HFFc6 (cell line): ENCODE measurements at regions not wholly inside any gene's neighbourhood (a gene's known extent, or its start where the extent isn't known, plus 50 kb on each side); places are given as distances from the start of the nearest gene placed in this dataset.

ENCODE experiments used
- DNase-seq: peaks from one replicate; pipeline ENCODE4 v3.0.0-alpha.2; 2018
- H3K27ac Mint-ChIP-seq: 2 replicates; pipeline ENCODE4 v1.8.0; 2020; ENCODE audit warnings: mild to moderate bottlenecking, mixed read lengths
- H3K27me3 Mint-ChIP-seq: 2 replicates; pipeline ENCODE4 v1.8.0; 2021; ENCODE audit warnings: mild to moderate bottlenecking, moderate library complexity, mixed read lengths; ENCODE audit not compliant: insufficient read depth
- H3K36me3 Mint-ChIP-seq: 2 replicates; pipeline ENCODE4 v1.8.0; 2021; ENCODE audit warnings: low read depth, mixed read lengths
- H3K4me1 Mint-ChIP-seq: 2 replicates; pipeline ENCODE4 v1.8.0; 2020; ENCODE audit warnings: low read depth, mixed read lengths
- H3K4me3 Mint-ChIP-seq: 2 replicates; pipeline ENCODE4 v1.8.0; 2020; ENCODE audit warnings: mild to moderate bottlenecking, moderate library complexity, mixed read lengths
- H3K9me3 Mint-ChIP-seq: 2 replicates; pipeline ENCODE4 v1.8.0; 2020; ENCODE audit warnings: mild to moderate bottlenecking, mixed read lengths
- CTCF ChIP-seq: fragments of 200-600 bp; sonication (generic); IDR thresholded peaks from 2 replicates; pipeline ENCODE4 v1.5.0; 2021; ENCODE audit warnings: antibody characterized with exemption, mild to moderate bottlenecking

DNA sequence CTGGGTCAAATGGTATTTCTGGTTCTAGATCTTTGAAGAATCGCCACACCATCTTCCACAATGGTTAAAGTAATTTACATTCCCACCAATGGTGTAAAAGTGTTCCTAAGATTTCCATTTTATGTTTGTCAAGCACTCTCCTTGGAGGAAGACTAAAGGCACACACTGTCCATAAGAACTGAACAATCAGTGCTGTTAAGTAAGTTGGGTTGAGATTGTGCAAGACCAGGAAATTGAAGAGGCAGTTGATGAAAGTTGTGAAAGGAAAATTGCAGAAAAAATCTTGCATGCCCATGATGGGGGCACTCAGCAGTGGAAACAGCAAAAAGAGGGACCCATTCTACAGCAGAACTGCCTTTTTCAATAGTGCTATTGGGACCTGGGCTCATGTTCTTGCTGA, 323.6 kb downstream of the DLEU7 start:
- Mint-ChIP-seq H3K9me3 (no peaks in the 10 kb centered on the region), H3K4me3 (no peak overlapping the region), H3K4me1 (no peaks in the 10 kb centered on the region), H3K36me3 (no peaks in the 10 kb centered on the region), H3K27ac (no peak overlapping the region), H3K27me3 (peaks cover 33% of the 10 kb centered on the region)
- DNase-seq, result no peak
- TF ChIP-seq CTCF, result no peak

- Mint-ChIP-seq H3K36me3 (no peaks in the 10 kb centered on the region), H3K27ac (no peak overlapping the region), H3K4me1 (no peaks in the 10 kb centered on the region), H3K27me3 (peaks cover 43% of the 10 kb centered on the region), H3K4me3 (no peak overlapping the region), H3K9me3 (no peaks in the 10 kb centered on the region)
- TF ChIP-seq CTCF, result no peak
- no peak for DNase-seq
Measured at GRCh38 chr13:50521006-50521830, 322.3 kb downstream of the DLEU7 start.

- H3K36me3 Mint-ChIP-seq, result no peaks in the 10 kb centered on the region
- H3K27ac Mint-ChIP-seq, result no peak overlapping the region
- no peak for TF ChIP-seq CTCF
- no peaks in the 10 kb centered on the region for H3K4me1 Mint-ChIP-seq
- H3K9me3 Mint-ChIP-seq, result no peaks in the 10 kb centered on the region
- no peak overlapping the region for H3K4me3 Mint-ChIP-seq
- peaks cover 40% of the 10 kb centered on the region for H3K27me3 Mint-ChIP-seq
- DNase-seq, result no peak
Measured at GRCh38 chr13:50521831-50522149, 321.7 kb downstream of the DLEU7 start.

GRCh38 chr13:50522506-50522905, 321.0 kb downstream of the DLEU7 start:
- no peak overlapping the region for H3K4me3 Mint-ChIP-seq
- H3K27ac Mint-ChIP-seq, result no peak overlapping the region
- H3K4me1 Mint-ChIP-seq, result no peaks in the 10 kb centered on the region
- no peak for DNase-seq
- TF ChIP-seq CTCF, result no peak
- H3K27me3 Mint-ChIP-seq, result peaks cover 39% of the 10 kb centered on the region
- no peaks in the 10 kb centered on the region for H3K9me3 Mint-ChIP-seq
- no peaks in the 10 kb centered on the region for H3K36me3 Mint-ChIP-seq

DNA sequence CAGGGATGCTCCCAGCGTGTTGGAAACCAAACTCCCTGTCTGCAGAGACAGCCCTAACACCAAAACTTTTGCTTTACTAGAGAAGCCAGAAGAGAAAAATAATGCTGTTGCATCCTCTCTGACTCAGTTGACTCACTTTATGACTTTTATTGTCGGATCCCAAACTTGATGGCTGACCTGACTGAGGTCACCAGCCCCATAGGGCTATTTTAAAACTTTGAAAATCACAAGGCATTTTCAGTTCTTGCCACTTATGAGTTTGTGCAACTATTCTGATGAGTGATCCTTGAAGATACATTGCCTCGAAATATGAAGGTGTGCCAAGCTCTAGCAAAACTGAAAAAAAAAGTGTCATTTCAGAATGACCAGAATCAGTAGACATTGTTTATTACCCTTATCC, 320.2 kb downstream of the DLEU7 start:
- no peak for DNase-seq
- Mint-ChIP-seq H3K27ac (no peak overlapping the region), H3K27me3 (peaks cover 36% of the 10 kb centered on the region), H3K4me3 (no peak overlapping the region), H3K9me3 (no peaks in the 10 kb centered on the region), H3K4me1 (no peaks in the 10 kb centered on the region), H3K36me3 (no peaks in the 10 kb centered on the region)
- no peak for TF ChIP-seq CTCF
